Neuronal stem cell (in vitro differentiated cells): ENCODE measurements at regions not wholly inside any gene's neighbourhood (a gene's known extent, or its start where the extent isn't known, plus 50 kb on each side); places are given as distances from the start of the nearest gene placed in this dataset.

Experiments
- DNase-seq: peaks from one replicate; pipeline ENCODE4 v3.0.0-alpha.2; 2013; ENCODE audit warnings: low spot score
- H2AFZ ChIP-seq: one replicate; pipeline ENCODE4 v1.6.1; 2013; ENCODE audit warnings: mild to moderate bottlenecking, low read length, inconsistent platforms
- H2AK5ac ChIP-seq: 2 replicates; pipeline ENCODE4 v1.6.1; 2013; ENCODE audit warnings: low read depth, mild to moderate bottlenecking, inconsistent platforms, low read length, moderate library complexity, mixed read lengths
- H2BK120ac ChIP-seq: 2 replicates; pipeline ENCODE4 v1.6.1; 2013; ENCODE audit warnings: low read depth, mild to moderate bottlenecking, inconsistent platforms, low read length, moderate library complexity, mixed read lengths
- H2BK12ac ChIP-seq: one replicate; pipeline ENCODE4 v1.6.1; 2013; ENCODE audit warnings: low read length, inconsistent platforms
- H2BK15ac ChIP-seq: 2 replicates; pipeline ENCODE4 v1.6.1; 2013; ENCODE audit warnings: mild to moderate bottlenecking, low read length, inconsistent platforms, mixed read lengths
- H2BK5ac ChIP-seq: one replicate; pipeline ENCODE4 v1.6.1; 2013; ENCODE audit warnings: inconsistent platforms, mild to moderate bottlenecking, low read length, moderate library complexity
- H3K14ac ChIP-seq: one replicate; pipeline ENCODE4 v1.6.1; 2013; ENCODE audit warnings: low read length, inconsistent platforms
- H3K18ac ChIP-seq: 2 replicates; pipeline ENCODE4 v1.6.1; 2013; ENCODE audit warnings: low read length, inconsistent platforms
- H3K23ac ChIP-seq: 2 replicates; pipeline ENCODE4 v1.6.1; 2013; ENCODE audit warnings: low read depth, mild to moderate bottlenecking, mixed read lengths, low read length, inconsistent platforms; ENCODE audit not compliant: poor library complexity
- H3K27ac ChIP-seq: replicated peaks from 3 replicates; pipeline ENCODE4 v1.5.1; 2013; ENCODE audit warnings: low read length, inconsistent platforms
- H3K27me3 ChIP-seq, 3 experiments: 2 replicates each; pipeline ENCODE4 v1.6.1; 2013; ENCODE audit warnings: low read length in 3 of 3, mild to moderate bottlenecking in 2 of 3, inconsistent platforms in 1 of 3, low read depth in 1 of 3, mixed read lengths in 1 of 3, moderate library complexity in 1 of 3; ENCODE audit not compliant: control insufficient read depth in 3 of 3, insufficient read depth in 3 of 3
- H3K36me3 ChIP-seq, 2 donors: replicated peaks in 1 of 2; 2 replicates each; pipeline ENCODE4 v1.6.1; 2013; ENCODE audit warnings: low read length in 2 of 2; ENCODE audit not compliant: control insufficient read depth in 2 of 2, insufficient read depth in 2 of 2
- H3K4ac ChIP-seq: 2 replicates; pipeline ENCODE4 v1.6.1; 2013; ENCODE audit warnings: inconsistent platforms, mild to moderate bottlenecking, low read length, moderate library complexity
- H3K4me1 ChIP-seq, 2 donors: 1 replicate in 1 of 2; 2 replicates in 1 of 2; pipeline ENCODE4 v1.6.1; 2013; ENCODE audit warnings: low read length in 2 of 2, low read depth in 1 of 2; ENCODE audit not compliant: control insufficient read depth in 2 of 2, insufficient read depth in 1 of 2
- H3K4me2 ChIP-seq: one replicate; pipeline ENCODE4 v1.6.1; 2013; ENCODE audit warnings: mild to moderate bottlenecking, low read length, inconsistent platforms; ENCODE audit not compliant: insufficient read depth, poor library complexity, severe bottlenecking
- H3K4me3 ChIP-seq, 2 donors: 2 replicates each; pipeline ENCODE4 v1.5.1; 2013; ENCODE audit warnings: low read length in 2 of 2, mild to moderate bottlenecking in 2 of 2, inconsistent platforms in 1 of 2, moderate library complexity in 1 of 2
- H3K79me1 ChIP-seq: one replicate; pipeline ENCODE4 v1.6.1; 2013; ENCODE audit warnings: low read depth, mild to moderate bottlenecking, inconsistent platforms, low read length, moderate library complexity
- H3K9ac ChIP-seq: one replicate; pipeline ENCODE4 v1.6.1; 2013; ENCODE audit warnings: mild to moderate bottlenecking, low read depth, low read length, inconsistent platforms; ENCODE audit not compliant: poor library complexity
- H3K9me3 ChIP-seq, 2 donors: replicated peaks in 1 of 2; 2 replicates each; pipeline versions ENCODE3 to v1.6.1; 2013; ENCODE audit warnings: low read length in 2 of 2, mild to moderate bottlenecking in 2 of 2, inconsistent platforms in 1 of 2, low read depth in 1 of 2, mixed read lengths in 1 of 2, moderate library complexity in 1 of 2; ENCODE audit not compliant: control insufficient read depth in 2 of 2, insufficient read depth in 1 of 2
- H4K8ac ChIP-seq: one replicate; pipeline ENCODE4 v1.6.1; 2013; ENCODE audit warnings: low read depth, mild to moderate bottlenecking, inconsistent platforms, low read length, moderate library complexity
- H4K91ac ChIP-seq: one replicate; pipeline ENCODE4 v1.6.1; 2013; ENCODE audit warnings: low read length, low read depth, mild to moderate bottlenecking, inconsistent platforms; ENCODE audit not compliant: poor library complexity
- WGBS, 2 donors: extraction: QIAGEN DNeasy Blood & Tissue Kit; methylation state at CpG; one replicate each; pipeline ENCODE4 v1.1.7; 2013; ENCODE audit warnings: missing lambda C conversion rate in 2 of 2, mixed read lengths in 1 of 2; ENCODE audit not compliant: insufficient read length in 2 of 2, insufficient replicate concordance in 1 of 2; ENCODE audit errors: extremely low coverage in 2 of 2; 5-methylcytosine and 5-hydroxymethylcytosine counted together

DNA sequence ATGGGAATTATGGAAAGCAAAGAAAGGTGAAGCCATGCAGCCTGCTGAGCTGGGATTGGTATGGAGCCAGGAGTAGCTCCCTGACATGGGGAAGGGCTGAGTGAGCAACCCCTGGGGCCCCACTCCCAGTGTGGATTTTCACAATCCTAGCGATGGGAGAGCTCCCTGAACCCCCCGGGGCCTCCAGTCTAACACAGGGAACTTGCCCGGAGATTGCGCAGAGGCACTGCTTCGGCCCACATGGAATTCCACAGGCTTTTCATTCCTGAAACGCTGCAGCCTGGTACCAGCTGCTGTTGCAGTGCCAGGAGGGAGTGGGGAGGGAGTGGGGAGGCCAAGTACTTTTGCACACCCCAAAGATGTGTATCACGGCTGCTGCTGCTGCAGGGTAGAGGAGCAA lies 110.4 kb upstream of the C21orf91 start:
- Histone ChIP-seq H2BK12ac (no peak overlapping the region), H3K27ac (no peak overlapping the region), H3K36me3 (no peaks in the 10 kb centered on the region), H3K27me3 (no peaks in the 10 kb centered on the region), H2BK120ac (peak overlapping the region; percentile 73), H2AFZ (no peak overlapping the region), H3K4me2 (no peak overlapping the region), H2BK15ac (no peak overlapping the region), H2AK5ac (peak overlapping the region; percentile 88), H3K9ac (no peak overlapping the region), H3K14ac (no peak overlapping the region), H3K4me3 (no peak overlapping the region), H3K18ac (peak overlapping the region; percentile 82), H3K23ac (no peak overlapping the region), H3K9me3 (no peaks in the 10 kb centered on the region), H3K4ac (no peak overlapping the region), H3K79me1 (no peaks in the 10 kb centered on the region), H4K91ac (no peak overlapping the region), H3K4me1 (peaks cover 0 to 9% of the 10 kb centered on the region in 2 donors), H2BK5ac (peak overlapping the region; percentile 78), H4K8ac (peak overlapping the region; percentile 33)
- no CpG with 5 or more reads among the region's 7 CpGs for WGBS, 2 donors
- DNase-seq, result no peak

DNA sequence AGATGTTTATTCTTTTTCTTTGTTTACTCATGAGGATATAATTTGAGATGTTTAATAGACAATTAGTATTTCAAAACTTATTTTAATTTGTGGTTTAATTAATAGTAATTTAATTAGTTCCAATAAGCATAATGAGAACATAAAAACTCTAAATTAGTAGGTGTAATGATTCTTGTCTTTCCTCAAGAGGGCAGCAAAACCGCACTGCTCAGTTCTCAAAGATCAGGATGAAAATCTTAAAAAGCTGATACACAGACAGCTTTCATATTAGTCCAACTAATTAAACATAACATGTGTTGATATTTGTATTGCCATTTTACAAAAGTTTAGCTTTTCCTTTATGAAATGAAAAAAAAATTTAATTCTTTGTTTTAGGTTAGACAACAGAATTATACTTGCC lies 106.7 kb upstream of the C21orf91 start:
- no peak overlapping the region for H4K8ac ChIP-seq
- no peak overlapping the region for H3K4ac ChIP-seq
- H3K14ac ChIP-seq, result no peak overlapping the region
- DNase-seq, result no peak
- no CpG with 5 or more reads among the region's 1 CpG for WGBS, 2 donors
- no peaks in the 10 kb centered on the region for H3K27me3 ChIP-seq
- H3K9me3 ChIP-seq, result no peaks in the 10 kb centered on the region
- no peak overlapping the region for H2BK12ac ChIP-seq
- no peak overlapping the region for H3K23ac ChIP-seq
- no peak overlapping the region for H3K4me2 ChIP-seq
- no peaks in the 10 kb centered on the region for H3K79me1 ChIP-seq
- no peak overlapping the region for H2AFZ ChIP-seq
- H2AK5ac ChIP-seq, result no peak overlapping the region
- no peak overlapping the region for H2BK120ac ChIP-seq
- H3K4me3 ChIP-seq, result no peak overlapping the region
- H3K18ac ChIP-seq, result no peak overlapping the region
- no peak overlapping the region for H3K9ac ChIP-seq
- H2BK5ac ChIP-seq, result no peak overlapping the region
- H3K27ac ChIP-seq, result no peak overlapping the region
- no peak overlapping the region for H4K91ac ChIP-seq
- H3K4me1 ChIP-seq, result peaks cover 0 to 9% of the 10 kb centered on the region in 2 donors
- no peaks in the 10 kb centered on the region for H3K36me3 ChIP-seq
- no peak overlapping the region for H2BK15ac ChIP-seq

DNA sequence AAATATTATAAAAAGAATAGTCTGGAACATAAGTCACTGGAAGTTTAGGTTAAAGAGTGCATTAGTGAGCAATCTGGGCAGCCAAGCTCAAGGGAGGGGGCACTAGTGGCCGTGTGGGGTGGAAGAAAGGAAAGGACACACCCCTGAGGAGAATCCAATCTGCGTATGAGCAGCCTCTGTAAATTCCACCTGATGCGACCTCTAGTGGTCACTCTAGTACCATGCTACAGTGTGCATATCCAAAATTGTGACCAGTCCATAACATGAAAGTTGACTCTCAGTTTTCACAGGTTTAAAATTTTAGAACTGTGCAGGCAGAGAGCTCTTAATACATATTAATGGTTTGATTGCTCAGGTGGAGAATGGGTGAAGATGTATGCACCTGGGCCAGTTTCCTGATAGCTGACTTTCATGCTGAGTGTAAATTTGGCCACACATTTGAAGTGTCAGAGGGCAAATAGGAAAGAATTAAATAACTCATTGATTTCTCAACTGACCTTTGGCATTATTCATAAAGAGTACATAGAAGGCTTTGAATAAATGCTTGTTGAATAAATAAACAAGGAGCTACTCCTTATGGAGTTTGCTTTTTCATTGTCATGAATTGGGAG lies 105.9 kb upstream of the C21orf91 start:
- no peak overlapping the region for H3K23ac ChIP-seq
- no peak overlapping the region for H4K8ac ChIP-seq
- no peaks in the 10 kb centered on the region for H3K27me3 ChIP-seq
- H3K27ac ChIP-seq, result no peak overlapping the region
- no peak overlapping the region for H2AFZ ChIP-seq
- no CpG with 5 or more reads among the region's 3 CpGs for WGBS, 2 donors
- no peak overlapping the region for H2BK120ac ChIP-seq
- no peaks in the 10 kb centered on the region for H3K9me3 ChIP-seq
- H3K36me3 ChIP-seq, result no peaks in the 10 kb centered on the region
- peak; percentile 53 for DNase-seq
- no peaks in the 10 kb centered on the region for H3K79me1 ChIP-seq
- H2BK15ac ChIP-seq, result no peak overlapping the region
- no peak overlapping the region for H3K14ac ChIP-seq
- H3K4me1 ChIP-seq, result peaks cover 0 to 6% of the 10 kb centered on the region in 2 donors
- no peak overlapping the region for H2AK5ac ChIP-seq
- H3K4me2 ChIP-seq, result no peak overlapping the region
- H2BK5ac ChIP-seq, result no peak overlapping the region
- H4K91ac ChIP-seq, result no peak overlapping the region
- no peak overlapping the region for H3K9ac ChIP-seq
- H3K18ac ChIP-seq, result no peak overlapping the region
- no peak overlapping the region for H3K4me3 ChIP-seq
- H2BK12ac ChIP-seq, result no peak overlapping the region
- H3K4ac ChIP-seq, result no peak overlapping the region

- WGBS, 2 donors, result no CpG with 5 or more reads among the region's 2 CpGs
- Histone ChIP-seq H2BK5ac (no peak overlapping the region), H3K23ac (no peak overlapping the region), H2BK15ac (no peak overlapping the region), H3K9me3 (peaks cover 0 to 2% of the 10 kb centered on the region in 2 donors), H3K4ac (no peak overlapping the region), H2BK120ac (no peak overlapping the region), H4K8ac (no peak overlapping the region), H2AFZ (no peak overlapping the region), H4K91ac (no peak overlapping the region), H3K4me2 (no peak overlapping the region), H3K27me3 (no peaks in the 10 kb centered on the region), H3K4me1 (no peaks in the 10 kb centered on the region), H3K14ac (no peak overlapping the region), H3K27ac (no peak overlapping the region), H3K79me1 (no peaks in the 10 kb centered on the region), H2BK12ac (no peak overlapping the region), H3K4me3 (no peak overlapping the region), H3K9ac (no peak overlapping the region), H2AK5ac (no peak overlapping the region), H3K18ac (no peak overlapping the region), H3K36me3 (no peaks in the 10 kb centered on the region)
- no peak for DNase-seq
Measured at GRCh38 chr21:17921579-17922530, 102.7 kb upstream of the C21orf91 start.
